Heart right ventricle (tissue), 16 donors: ENCODE measurements at regions not wholly inside any gene's neighbourhood (a gene's known extent, or its start where the extent isn't known, plus 50 kb on each side); places are given as distances from the start of the nearest gene placed in this dataset.

Experiments used
- ATAC-seq, 8 donors: fragments of 200-7000 bp; cut with Tn5 transposase; one replicate each; pipeline ENCODE4 v1.9.1; 2020; ENCODE audit warnings: mild to moderate bottlenecking in 8 of 8, moderate library complexity in 8 of 8, moderate number of reproducible peaks in 1 of 8
- DNase-seq, 2 donors: peaks; one replicate each; pipeline ENCODE4 v3.0.0-alpha.2; 2020
- H3K27ac ChIP-seq, 10 donors: fragments of 200-600 bp; sonication (generic) in 2 of 10; one replicate each; pipeline versions ENCODE4 v1.5.0 to v1.8.0; 2020 to 2022; ENCODE audit warnings: mild to moderate bottlenecking in 3 of 10
- H3K27me3 ChIP-seq, 7 donors: fragments of 200-600 bp; one replicate each; pipeline ENCODE4 v1.8.0; 2021 to 2022; ENCODE audit warnings: mild to moderate bottlenecking in 2 of 7
- H3K36me3 ChIP-seq, 9 donors: fragments of 200-600 bp; sonication (generic) in 1 of 9; one replicate each; pipeline versions ENCODE4 v1.5.0 to v1.8.0; 2020 to 2022; ENCODE audit warnings: mild to moderate bottlenecking in 2 of 9
- H3K4me1 ChIP-seq, 9 donors: fragments of 200-600 bp; sonication (generic) in 1 of 9; one replicate each; pipeline versions ENCODE4 v1.5.0 to v1.8.0; 2020 to 2022; ENCODE audit warnings: mild to moderate bottlenecking in 4 of 9
- H3K4me3 ChIP-seq, 10 donors: fragments of 200-600 bp; sonication (generic) in 2 of 10; one replicate each; pipeline versions ENCODE4 v1.5.0 to v1.8.0; 2020 to 2022; ENCODE audit warnings: mild to moderate bottlenecking in 7 of 10, moderate library complexity in 2 of 10
- H3K9me3 ChIP-seq, 11 donors: fragments of 200-600 bp in 10 of 11; sonication (generic) in 2 of 11; one replicate each; pipeline versions ENCODE4 v1.5.0 to v1.8.0; 2013 to 2022; ENCODE audit warnings: mild to moderate bottlenecking in 2 of 11, control low read depth in 1 of 11, moderate library complexity in 1 of 11
- WGBS, 2 donors: extraction: QIAGEN DNeasy Blood & Tissue Kit; methylation state at CpG; one replicate each; pipeline ENCODE4 v1.1.7; 2013; ENCODE audit warnings: inconsistent platforms in 1 of 2; 5-methylcytosine and 5-hydroxymethylcytosine counted together
- intact Hi-C, 10 donors: fragments of 100-400 bp; cut with DNase I; formaldehyde crosslinking; loops; one replicate each; pipeline versions ENCODE4 v1.11.1 to v1.14.2; 2022
- TF ChIP-seq, protein P1 (sequence below), 9 donors: fragments of 200-600 bp; sonication (generic) in 2 of 9; IDR thresholded peaks; one replicate each; pipeline versions ENCODE4 v1.5.0 to v1.8.0; 2021 to 2022; ENCODE audit warnings: antibody characterized with exemption in 9 of 9, mild to moderate bottlenecking in 5 of 9, moderate library complexity in 1 of 9
- donor health status: Arrhythmogenic right ventricular cardiomyopathy.
- donor health status: ischemic (EF 13 %, LVEDD 7.1; RV severe dilation, severe dysfunction).
- donor health status: healthy with polysubstance abuse.
- donor health status: DM: no; HTN: yes; CAD: no.
- donor health status: DM: no; HTN: no; CAD: no.
- donor health status: ischemic (EF 25% LVEDD 6.9; RV normal size, moderate dysfunction).
- donor health status: ischemic (EF 25% LVEDD 5.7; RV mildly dilated, moderate dysfunction).
- donor health status: healthy.
- donor health status: DM: yes; HTN: yes; CAD: no.
- donor health status: Ischemic cardiomyopathy.
- donor health status: ischemic (EF 35%, LVEDD 5.7; RV mildly dilated, moderate dysfunction).
- donor health status: nonischemic (EF 11% LVEDD 7.7; RV severe dilation, severe dysfunction).
- donor health status: DM: yes; HTN: yes; CAD: no.
- donor health status: PGD.
- donor health status: ischemic (EF 29% LVEDD 5.4; RV normal size, mild dysfunction).
- donor health status: nonischemic (EF 23%, LVEDD 6.1; RV moderate dilation, normal function).

DNA sequence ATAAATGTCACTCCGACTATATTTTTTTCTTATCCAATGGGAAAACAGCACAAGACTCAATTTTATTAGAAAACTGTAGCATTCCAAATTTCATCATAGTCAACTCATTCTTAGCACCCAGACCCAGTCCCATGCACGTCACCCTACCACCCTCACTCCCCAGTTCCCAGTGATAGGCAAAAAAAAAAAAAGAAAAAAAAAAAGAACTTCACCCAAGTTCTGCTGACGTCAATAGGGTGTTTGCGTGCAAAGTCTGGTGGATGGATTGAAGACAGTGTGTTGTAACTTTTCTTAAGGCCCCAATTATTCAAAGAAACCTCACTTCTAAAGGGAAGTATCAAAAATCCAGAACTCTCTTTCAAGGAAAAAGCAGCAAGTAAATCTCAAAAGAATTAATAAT lies 213.9 kb upstream of the PRDM1 start:
- Histone ChIP-seq H3K36me3 (no peaks in the 10 kb centered on the region), H3K27me3 (no peaks in the 10 kb centered on the region), H3K27ac (peak overlapping the region in 1 of 10 donors; percentile 66), H3K4me3 (no peak overlapping the region), H3K9me3 (no peaks in the 10 kb centered on the region), H3K4me1 (peaks cover 0 to 44% (median 6%) of the 10 kb centered on the region in 9 donors)
- TF ChIP-seq, protein P1, sequence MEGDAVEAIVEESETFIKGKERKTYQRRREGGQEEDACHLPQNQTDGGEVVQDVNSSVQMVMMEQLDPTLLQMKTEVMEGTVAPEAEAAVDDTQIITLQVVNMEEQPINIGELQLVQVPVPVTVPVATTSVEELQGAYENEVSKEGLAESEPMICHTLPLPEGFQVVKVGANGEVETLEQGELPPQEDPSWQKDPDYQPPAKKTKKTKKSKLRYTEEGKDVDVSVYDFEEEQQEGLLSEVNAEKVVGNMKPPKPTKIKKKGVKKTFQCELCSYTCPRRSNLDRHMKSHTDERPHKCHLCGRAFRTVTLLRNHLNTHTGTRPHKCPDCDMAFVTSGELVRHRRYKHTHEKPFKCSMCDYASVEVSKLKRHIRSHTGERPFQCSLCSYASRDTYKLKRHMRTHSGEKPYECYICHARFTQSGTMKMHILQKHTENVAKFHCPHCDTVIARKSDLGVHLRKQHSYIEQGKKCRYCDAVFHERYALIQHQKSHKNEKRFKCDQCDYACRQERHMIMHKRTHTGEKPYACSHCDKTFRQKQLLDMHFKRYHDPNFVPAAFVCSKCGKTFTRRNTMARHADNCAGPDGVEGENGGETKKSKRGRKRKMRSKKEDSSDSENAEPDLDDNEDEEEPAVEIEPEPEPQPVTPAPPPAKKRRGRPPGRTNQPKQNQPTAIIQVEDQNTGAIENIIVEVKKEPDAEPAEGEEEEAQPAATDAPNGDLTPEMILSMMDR (IDR thresholded peaks at IDR 0.05) = no peak
- ATAC-seq = peak in 7 of 8 donors; percentile 44 to 66 (median 60)
- intact Hi-C loops = no loop called here
- WGBS, 2 donors = 64 to 66% methylated on average over 4 of the region's 4 CpGs
- DNase-seq = no peak

DNA sequence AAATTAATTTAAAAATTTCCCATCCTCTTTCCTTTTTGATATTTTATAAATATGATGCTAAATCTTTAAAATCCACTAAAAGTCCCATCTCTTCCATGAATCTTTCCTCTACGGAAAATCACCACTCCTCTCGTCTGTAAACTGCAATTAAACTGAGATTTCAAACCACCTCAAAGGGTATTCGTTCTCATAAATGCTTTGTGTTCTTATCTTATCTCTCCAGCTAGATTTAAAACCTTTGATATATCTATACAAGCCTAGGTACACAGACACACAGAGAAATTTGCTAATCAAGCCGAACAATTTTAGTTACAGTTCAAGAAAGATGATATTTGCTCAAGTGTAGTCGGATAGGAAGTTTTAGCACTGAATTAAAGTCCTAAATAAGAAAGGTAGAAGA lies 214.6 kb upstream of the PRDM1 start:
- 77 to 78% methylated on average over 5 of the region's 5 CpGs for WGBS, 2 donors
- intact Hi-C loops = no loop called here
- peaks cover 0 to 44% (median 6%) of the 10 kb centered on the region in 9 donors for H3K4me1 ChIP-seq
- ATAC-seq = no peak
- no peaks in the 10 kb centered on the region for H3K36me3 ChIP-seq
- peak overlapping the region in 1 of 10 donors; percentile 37 for H3K27ac ChIP-seq
- no peaks in the 10 kb centered on the region for H3K27me3 ChIP-seq
- no peaks in the 10 kb centered on the region for H3K9me3 ChIP-seq
- H3K4me3 ChIP-seq = no peak overlapping the region
- TF ChIP-seq, protein P1 (IDR thresholded peaks at IDR 0.05) = no peak
- no peak for DNase-seq

DNA sequence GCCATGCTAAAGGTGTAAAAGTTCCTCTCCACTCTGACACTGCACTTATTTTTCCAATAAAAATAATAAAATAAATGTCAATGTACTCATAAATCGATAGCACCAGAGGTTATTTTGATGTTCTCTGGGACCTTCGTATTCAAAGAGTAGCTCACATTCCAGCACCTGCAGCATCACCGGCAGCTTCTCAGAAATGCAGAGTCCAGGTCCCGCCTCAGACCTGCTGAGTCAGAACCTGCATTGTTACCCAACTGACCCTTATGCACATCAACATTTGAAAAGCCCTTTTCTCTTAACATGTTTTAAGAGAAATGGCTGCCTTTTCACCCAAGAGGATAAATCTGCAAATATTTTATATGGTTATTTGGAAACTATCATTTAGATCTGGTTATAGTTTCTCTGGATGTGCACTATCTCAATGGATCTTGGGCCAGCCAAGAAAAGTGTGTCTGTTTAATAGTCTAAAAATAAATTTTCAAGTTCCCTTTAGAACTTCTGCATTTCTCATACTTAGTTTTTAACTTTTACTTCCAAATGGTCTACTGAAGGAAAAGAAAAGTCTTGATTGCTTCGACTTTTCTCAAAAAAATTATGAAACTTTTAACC lies 216.2 kb upstream of the PRDM1 start:
- TF ChIP-seq, protein P1 (IDR thresholded peaks at IDR 0.05) = no peak
- ATAC-seq = no peak
- no peaks in the 10 kb centered on the region for H3K9me3 ChIP-seq
- H3K36me3 ChIP-seq = no peaks in the 10 kb centered on the region
- 80 to 86% methylated on average over 5 of the region's 5 CpGs for WGBS, 2 donors
- H3K27ac ChIP-seq = peak overlapping the region in 1 of 10 donors; percentile 37
- H3K4me1 ChIP-seq = peaks cover 0 to 37% (median 0%) of the 10 kb centered on the region in 9 donors
- intact Hi-C loops = no loop called here
- H3K4me3 ChIP-seq = no peak overlapping the region
- no peaks in the 10 kb centered on the region for H3K27me3 ChIP-seq
- DNase-seq = no peak

DNA sequence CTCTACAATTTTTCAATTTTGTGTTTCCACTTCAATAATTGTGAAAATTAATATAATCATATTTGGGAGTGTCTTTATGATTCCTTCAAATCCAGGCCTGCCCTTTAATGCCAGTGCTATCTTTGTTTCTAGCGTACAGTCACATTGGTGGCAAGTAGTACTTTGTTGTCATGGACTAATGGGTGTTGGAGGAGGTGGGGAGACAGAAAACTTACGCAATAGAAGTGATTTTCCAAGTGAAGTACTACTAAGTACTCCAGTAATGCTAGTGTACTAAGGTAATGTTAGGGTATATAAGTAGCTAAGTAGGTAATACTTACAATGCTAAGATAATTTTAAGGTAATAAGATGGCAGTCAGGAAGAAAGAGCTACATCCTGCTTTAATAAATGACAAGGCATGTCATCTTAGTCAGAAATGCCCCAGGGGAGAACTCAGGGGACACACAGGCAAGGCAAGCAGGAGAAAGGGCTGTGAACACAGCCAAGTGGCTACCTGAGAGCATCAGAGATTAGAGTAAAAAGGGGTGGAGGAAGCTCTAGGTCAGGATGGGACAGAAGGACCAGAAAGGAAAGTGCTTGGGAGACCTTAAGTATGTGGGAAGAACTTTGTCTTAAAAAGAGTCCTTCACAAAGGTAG lies 217.2 kb upstream of the PRDM1 start:
- DNase-seq = no peak
- intact Hi-C loops = no loop called here
- TF ChIP-seq, protein P1 (IDR thresholded peaks at IDR 0.05) = no peak
- H3K36me3 ChIP-seq = no peaks in the 10 kb centered on the region
- peak overlapping the region in 1 of 10 donors; percentile 57 for H3K27ac ChIP-seq
- no peaks in the 10 kb centered on the region for H3K9me3 ChIP-seq
- H3K27me3 ChIP-seq = no peaks in the 10 kb centered on the region
- WGBS, 2 donors = 92% methylated on average over 2 of the region's 2 CpGs
- no peak overlapping the region for H3K4me3 ChIP-seq
- ATAC-seq = no peak
- H3K4me1 ChIP-seq = peaks cover 0 to 37% (median 0%) of the 10 kb centered on the region in 9 donors
